ENCODE measurements at regions not wholly inside any gene's neighbourhood (a gene's known extent, or its start where the extent isn't known, plus 50 kb on each side); places are given as distances from the start of the nearest gene placed in this dataset.

GRCh38 chr22:27302501-27302900 lies 499.1 kb downstream of the MN1 start:
- no peaks in the 10 kb centered on the region for H3K9me3 Mint-ChIP-seq (ENCODE audit: unreplicated experiment)
- H3K36me3 Mint-ChIP-seq (ENCODE audit: low read depth, unreplicated experiment) = no peaks in the 10 kb centered on the region
- Histone ChIP-seq H4K20me1 (ENCODE audit: insufficient read depth, low read length) (no peaks in the 10 kb centered on the region), H3K27ac (ENCODE audit: low read depth, low read length) (no peak overlapping the region), H3K9me3 (ENCODE audit: insufficient read depth, low read depth, low read length) (no peaks in the 10 kb centered on the region), H3K9ac (ENCODE audit: low read length) (no peak overlapping the region), H3K4me3 (ENCODE audit: insufficient read depth, low read depth, low read length) (no peak overlapping the region), H3K79me2 (ENCODE audit: insufficient read depth, low read length) (no peaks in the 10 kb centered on the region), H2AFZ (ENCODE audit: low read depth, low read length) (no peak overlapping the region), H3K4me1 (ENCODE audit: insufficient read depth, low read length) (peaks cover 22% of the 10 kb centered on the region), H3K27me3 (ENCODE audit: insufficient read depth, low read length) (no peaks in the 10 kb centered on the region), H3K4me2 (ENCODE audit: low read length) (no peak overlapping the region), H3K36me3 (ENCODE audit: insufficient read depth, low read length) (no peaks in the 10 kb centered on the region)
- no peak overlapping the region for H3K4me3 Mint-ChIP-seq (ENCODE audit: unreplicated experiment)
- TF ChIP-seq CTCF (IDR thresholded peaks at IDR 0.05; ENCODE audit: insufficient read depth, low read depth, low read length) (no peak), EZH2 (IDR thresholded peaks at IDR 0.05; ENCODE audit: insufficient read depth, low read length) (no peak)
- peaks cover 15% of the 10 kb centered on the region for H3K4me1 Mint-ChIP-seq (ENCODE audit: low read depth, unreplicated experiment)
- FAIRE-seq (no peak), DNase-seq (ENCODE audit: low read depth) (no peak)
- no peak overlapping the region for H3K27ac Mint-ChIP-seq (ENCODE audit: unreplicated experiment)
- peaks cover 18% of the 10 kb centered on the region for H3K27me3 Mint-ChIP-seq (ENCODE audit: low read depth, unreplicated experiment)

GRCh38 chr22:27303718-27304117 lies 497.8 kb downstream of the MN1 start:
- Histone ChIP-seq H3K79me2 (ENCODE audit: insufficient read depth, low read length) (no peaks in the 10 kb centered on the region), H3K9me3 (ENCODE audit: insufficient read depth, low read depth, low read length) (peaks cover 2% of the 10 kb centered on the region), H3K27me3 (ENCODE audit: insufficient read depth, low read length) (no peaks in the 10 kb centered on the region), H2AFZ (ENCODE audit: low read depth, low read length) (no peak overlapping the region), H4K20me1 (ENCODE audit: insufficient read depth, low read length) (no peaks in the 10 kb centered on the region), H3K4me1 (ENCODE audit: insufficient read depth, low read length) (peaks cover 11% of the 10 kb centered on the region), H3K4me2 (ENCODE audit: low read length) (no peak overlapping the region), H3K4me3 (ENCODE audit: insufficient read depth, low read depth, low read length) (no peak overlapping the region), H3K36me3 (ENCODE audit: insufficient read depth, low read length) (no peaks in the 10 kb centered on the region), H3K9ac (ENCODE audit: low read length) (no peak overlapping the region), H3K27ac (ENCODE audit: low read depth, low read length) (no peak overlapping the region)
- Mint-ChIP-seq H3K27me3 (ENCODE audit: low read depth, unreplicated experiment) (peaks cover 18% of the 10 kb centered on the region), H3K4me3 (ENCODE audit: unreplicated experiment) (no peak overlapping the region), H3K27ac (ENCODE audit: unreplicated experiment) (no peak overlapping the region), H3K4me1 (ENCODE audit: low read depth, unreplicated experiment) (peaks cover 4% of the 10 kb centered on the region), H3K9me3 (ENCODE audit: unreplicated experiment) (peaks cover 2% of the 10 kb centered on the region), H3K36me3 (ENCODE audit: low read depth, unreplicated experiment) (peaks cover under 1% of the 10 kb centered on the region)
- TF ChIP-seq EZH2 (IDR thresholded peaks at IDR 0.05; ENCODE audit: insufficient read depth, low read length) (no peak), CTCF (IDR thresholded peaks at IDR 0.05; ENCODE audit: insufficient read depth, low read depth, low read length) (no peak)
- no peak for DNase-seq (ENCODE audit: low read depth)
- FAIRE-seq = no peak

- TF ChIP-seq CTCF (IDR thresholded peaks at IDR 0.05; ENCODE audit: insufficient read depth, low read depth, low read length) = no peak
- no peak for TF ChIP-seq EZH2 (IDR thresholded peaks at IDR 0.05; ENCODE audit: insufficient read depth, low read length)
- peaks cover 2% of the 10 kb centered on the region for H3K9me3 ChIP-seq (ENCODE audit: insufficient read depth, low read depth, low read length)
- Mint-ChIP-seq H3K4me1 (ENCODE audit: low read depth, unreplicated experiment) (peaks cover 9% of the 10 kb centered on the region), H3K4me3 (ENCODE audit: unreplicated experiment) (no peak overlapping the region), H3K36me3 (ENCODE audit: low read depth, unreplicated experiment) (peaks cover 2% of the 10 kb centered on the region), H3K27ac (ENCODE audit: unreplicated experiment) (no peak overlapping the region), H3K9me3 (ENCODE audit: unreplicated experiment) (peaks cover 2% of the 10 kb centered on the region), H3K27me3 (ENCODE audit: low read depth, unreplicated experiment) (peaks cover 16% of the 10 kb centered on the region)
- no peak overlapping the region for H3K9ac ChIP-seq (ENCODE audit: low read length)
- no peaks in the 10 kb centered on the region for H3K27me3 ChIP-seq (ENCODE audit: insufficient read depth, low read length)
- FAIRE-seq (no peak), DNase-seq (ENCODE audit: low read depth) (no peak)
- no peaks in the 10 kb centered on the region for H3K79me2 ChIP-seq (ENCODE audit: insufficient read depth, low read length)
- H3K4me3 ChIP-seq (ENCODE audit: insufficient read depth, low read depth, low read length) = no peak overlapping the region
- no peak overlapping the region for H2AFZ ChIP-seq (ENCODE audit: low read depth, low read length)
- H4K20me1 ChIP-seq (ENCODE audit: insufficient read depth, low read length) = no peaks in the 10 kb centered on the region
- no peak overlapping the region for H3K27ac ChIP-seq (ENCODE audit: low read depth, low read length)
- no peaks in the 10 kb centered on the region for H3K36me3 ChIP-seq (ENCODE audit: insufficient read depth, low read length)
- no peak overlapping the region for H3K4me2 ChIP-seq (ENCODE audit: low read length)
- H3K4me1 ChIP-seq (ENCODE audit: insufficient read depth, low read length) = peaks cover 7% of the 10 kb centered on the region
Observed at GRCh38 chr22:27306771-27307170, 494.8 kb downstream of the MN1 start.

Data from astrocyte (in vitro differentiated cells and primary cell).